ENCODE measurements at regions not wholly inside any gene's neighbourhood (a gene's known extent, or its start where the extent isn't known, plus 50 kb on each side); places are given as distances from the start of the nearest gene placed in this dataset.

- TF ChIP-seq CTCF (IDR thresholded peaks at IDR 0.05) = no peak
- H3K9me3 Mint-ChIP-seq = no peaks in the 10 kb centered on the region
Observed at GRCh38 chr6:3900744-3901336, 51.7 kb downstream of the FAM50B start.

GRCh38 chr6:3902871-3903648 lies 53.9 kb downstream of the FAM50B start:
- no peak overlapping the region for H3K4me3 Mint-ChIP-seq
- no peaks in the 10 kb centered on the region for H3K27me3 Mint-ChIP-seq (ENCODE audit: insufficient read depth)
- peaks cover 21% of the 10 kb centered on the region; the same call in 1 of the 2 replicates for H3K4me1 Mint-ChIP-seq (ENCODE audit: low read depth)
- no peaks in the 10 kb centered on the region for H3K36me3 Mint-ChIP-seq (ENCODE audit: low read depth)
- no peak for DNase-seq
- no peak overlapping the region for H3K27ac Mint-ChIP-seq
- no peaks in the 10 kb centered on the region for H3K9me3 Mint-ChIP-seq
- TF ChIP-seq CTCF (IDR thresholded peaks at IDR 0.05) = no peak

More at GRCh38 chr6:3900744-3901336, 51.7 kb downstream of the FAM50B start:
- peaks cover 17% of the 10 kb centered on the region; the same call in 1 of the 2 replicates for H3K4me1 Mint-ChIP-seq (ENCODE audit: low read depth)
- H3K27me3 Mint-ChIP-seq (ENCODE audit: insufficient read depth) = no peaks in the 10 kb centered on the region
- no peak overlapping the region for H3K4me3 Mint-ChIP-seq
- H3K36me3 Mint-ChIP-seq (ENCODE audit: low read depth) = no peaks in the 10 kb centered on the region
- no peak for DNase-seq
- no peak overlapping the region for H3K27ac Mint-ChIP-seq

- H3K27ac Mint-ChIP-seq = no peak overlapping the region
- H3K4me3 Mint-ChIP-seq = no peak overlapping the region
- peaks cover 18% of the 10 kb centered on the region; the same call in 1 of the 2 replicates for H3K4me1 Mint-ChIP-seq (ENCODE audit: low read depth)
- no peaks in the 10 kb centered on the region for H3K36me3 Mint-ChIP-seq (ENCODE audit: low read depth)
- no peak for DNase-seq
- H3K27me3 Mint-ChIP-seq (ENCODE audit: insufficient read depth) = no peaks in the 10 kb centered on the region
- no peaks in the 10 kb centered on the region for H3K9me3 Mint-ChIP-seq
- no peak for TF ChIP-seq CTCF (IDR thresholded peaks at IDR 0.05)
Observed at GRCh38 chr6:3904518-3904917, 55.3 kb downstream of the FAM50B start.

GRCh38 chr6:3905945-3906845 lies 57.0 kb downstream of the FAM50B start:
- Mint-ChIP-seq H3K36me3 (ENCODE audit: low read depth) (no peaks in the 10 kb centered on the region), H3K4me1 (ENCODE audit: low read depth) (peaks cover 28% of the 10 kb centered on the region), H3K4me3 (no peak overlapping the region), H3K27me3 (ENCODE audit: insufficient read depth) (no peaks in the 10 kb centered on the region), H3K9me3 (no peaks in the 10 kb centered on the region), H3K27ac (no peak overlapping the region)
- no peak for DNase-seq
- TF ChIP-seq CTCF (IDR thresholded peaks at IDR 0.05) = no peak

- no peak for DNase-seq
- no peak for TF ChIP-seq CTCF (IDR thresholded peaks at IDR 0.05)
- no peaks in the 10 kb centered on the region for H3K9me3 Mint-ChIP-seq
- H3K27ac Mint-ChIP-seq = no peak overlapping the region
- H3K4me3 Mint-ChIP-seq = no peak overlapping the region
- no peaks in the 10 kb centered on the region for H3K36me3 Mint-ChIP-seq (ENCODE audit: low read depth)
- H3K27me3 Mint-ChIP-seq (ENCODE audit: insufficient read depth) = no peaks in the 10 kb centered on the region
- H3K4me1 Mint-ChIP-seq (ENCODE audit: low read depth) = peaks cover 32% of the 10 kb centered on the region
Observed at GRCh38 chr6:3906846-3907151, 57.6 kb downstream of the FAM50B start.

Measured in HFFc6 (cell line).